SW480 (cell line): ENCODE measurements at regions not wholly inside any gene's neighbourhood (a gene's known extent, or its start where the extent isn't known, plus 50 kb on each side); places are given as distances from the start of the nearest gene placed in this dataset.

ENCODE experiments used
- DNase-seq: peaks from one replicate; pipeline ENCODE4 v3.0.0-alpha.2; 2016; ENCODE audit warnings: low spot score

GRCh38 chr2:149271575-149271974, 58.8 kb upstream of the LYPD6 start:
- no peak for DNase-seq

DNA sequence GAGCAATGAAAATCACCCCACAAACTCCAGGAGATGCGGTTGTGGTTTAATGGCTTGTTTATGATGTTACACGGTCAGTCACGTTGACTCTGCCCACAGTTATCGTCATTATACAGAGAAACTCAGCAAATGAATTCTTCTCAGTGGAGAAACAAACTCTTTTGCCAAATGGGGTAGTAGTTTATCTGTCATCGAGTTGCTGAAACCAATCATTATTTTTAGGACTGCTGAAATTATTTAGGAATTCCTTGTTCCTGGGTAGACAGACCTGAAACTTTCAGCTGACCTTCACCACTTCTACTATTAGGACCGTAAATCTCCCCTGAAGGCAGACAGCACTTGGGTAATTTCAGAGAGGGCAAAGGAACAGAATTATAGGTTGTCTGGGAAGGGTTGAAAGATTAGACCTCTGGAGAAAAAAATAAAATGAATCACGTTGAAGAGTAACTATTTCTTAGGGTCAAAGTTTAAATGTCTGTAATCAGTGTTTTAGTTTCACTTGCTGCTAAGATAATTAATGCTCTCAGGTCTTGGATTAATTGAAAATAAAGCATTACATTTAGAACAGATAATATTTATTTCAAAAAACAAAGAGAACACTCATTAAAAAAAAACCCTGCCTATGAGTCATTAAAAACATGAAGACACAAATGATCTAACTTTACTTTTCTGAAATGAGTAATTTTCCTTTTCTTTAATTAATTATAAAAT, 52.1 kb upstream of the LYPD6 start:
- DNase-seq, result peak; percentile 5

DNA sequence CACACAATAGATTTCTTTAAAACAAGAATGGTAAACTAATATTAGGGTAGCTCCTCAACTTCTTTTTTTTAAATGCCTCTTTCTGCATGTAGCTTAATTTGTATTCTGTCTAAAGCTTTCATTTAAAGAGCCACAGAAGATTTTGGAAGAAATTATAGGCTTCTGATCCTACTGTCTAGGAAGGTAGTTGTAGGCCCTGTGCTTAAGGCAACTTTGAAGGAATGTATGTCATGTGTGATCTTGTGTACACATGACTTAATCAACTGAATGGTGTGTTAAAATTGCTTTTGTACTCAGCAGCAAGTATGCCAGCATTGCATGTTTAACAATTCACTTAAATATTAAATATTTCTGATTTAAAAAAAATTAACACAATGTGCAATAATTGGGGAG, 51.5 kb upstream of the LYPD6 start:
- DNase-seq, result no peak
